SJCRH30 (cell line): ENCODE measurements at regions not wholly inside any gene's neighbourhood (a gene's known extent, or its start where the extent isn't known, plus 50 kb on each side); places are given as distances from the start of the nearest gene placed in this dataset.

Experiments used
- DNase-seq, 2 experiments: peaks; one replicate each; pipeline ENCODE4 v3.0.0-alpha.2; 2015 to 2020
- H3K27ac ChIP-seq: fragments of 250-450 bp; sonication (Bioruptor Pico); 2 replicates; pipeline ENCODE4 v1.5.1; 2020; ENCODE audit warnings: mild to moderate bottlenecking, moderate library complexity
- H3K27me3 ChIP-seq: fragments of 250-450 bp; sonication (Bioruptor Pico); 2 replicates; pipeline ENCODE4 v1.5.1; 2020; ENCODE audit warnings: mild to moderate bottlenecking, moderate library complexity
- H3K36me3 ChIP-seq: fragments of 250-450 bp; sonication (Bioruptor Pico); 2 replicates; pipeline ENCODE4 v1.5.1; 2020; ENCODE audit warnings: mild to moderate bottlenecking, moderate library complexity
- H3K4me1 ChIP-seq: fragments of 250-450 bp; sonication (Bioruptor Pico); 2 replicates; pipeline ENCODE4 v1.5.1; 2020; ENCODE audit warnings: mild to moderate bottlenecking, moderate library complexity
- H3K4me3 ChIP-seq: fragments of 250-450 bp; sonication (Bioruptor Pico); 2 replicates; pipeline ENCODE4 v1.5.1; 2020; ENCODE audit warnings: mild to moderate bottlenecking, moderate library complexity
- H3K9me3 ChIP-seq: fragments of 250-450 bp; sonication (Bioruptor Pico); replicated peaks from 2 replicates; pipeline ENCODE4 v1.5.1; 2020; ENCODE audit warnings: mild to moderate bottlenecking, moderate library complexity

DNA sequence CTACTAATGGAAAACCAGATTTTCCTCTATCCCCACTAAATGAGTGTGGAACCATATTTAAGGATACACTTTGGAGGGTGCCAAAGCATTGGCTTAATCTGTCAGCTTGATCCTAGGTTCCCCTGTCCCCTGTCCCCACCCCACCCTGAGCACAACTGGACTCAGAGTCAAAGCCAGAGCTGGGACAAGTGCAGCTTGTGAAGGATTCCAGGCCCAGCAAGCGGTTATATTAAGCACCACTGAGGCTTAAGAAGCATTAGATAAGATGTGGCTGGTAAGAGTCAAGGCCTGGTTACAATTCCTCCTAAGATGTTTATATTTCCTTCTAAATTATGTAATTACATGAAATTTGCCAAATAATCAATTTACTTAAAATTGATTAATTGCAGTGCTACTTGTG, 350.0 kb upstream of the GATB start:
- DNase-seq, result no peak
- H3K27me3 ChIP-seq, result no peaks in the 10 kb centered on the region
- no peaks in the 10 kb centered on the region for H3K9me3 ChIP-seq
- H3K27ac ChIP-seq, result no peak overlapping the region
- no peak overlapping the region for H3K4me3 ChIP-seq
- H3K36me3 ChIP-seq, result no peaks in the 10 kb centered on the region
- H3K4me1 ChIP-seq, result no peaks in the 10 kb centered on the region

- H3K4me1 ChIP-seq, result no peaks in the 10 kb centered on the region
- no peaks in the 10 kb centered on the region for H3K36me3 ChIP-seq
- H3K27ac ChIP-seq, result no peak overlapping the region
- no peaks in the 10 kb centered on the region for H3K27me3 ChIP-seq
- no peak overlapping the region for H3K4me3 ChIP-seq
- no peak for DNase-seq
- no peaks in the 10 kb centered on the region for H3K9me3 ChIP-seq
These were observed 349.0 kb upstream of the GATB start for GRCh38 chr4:152109531-152110509.

DNA sequence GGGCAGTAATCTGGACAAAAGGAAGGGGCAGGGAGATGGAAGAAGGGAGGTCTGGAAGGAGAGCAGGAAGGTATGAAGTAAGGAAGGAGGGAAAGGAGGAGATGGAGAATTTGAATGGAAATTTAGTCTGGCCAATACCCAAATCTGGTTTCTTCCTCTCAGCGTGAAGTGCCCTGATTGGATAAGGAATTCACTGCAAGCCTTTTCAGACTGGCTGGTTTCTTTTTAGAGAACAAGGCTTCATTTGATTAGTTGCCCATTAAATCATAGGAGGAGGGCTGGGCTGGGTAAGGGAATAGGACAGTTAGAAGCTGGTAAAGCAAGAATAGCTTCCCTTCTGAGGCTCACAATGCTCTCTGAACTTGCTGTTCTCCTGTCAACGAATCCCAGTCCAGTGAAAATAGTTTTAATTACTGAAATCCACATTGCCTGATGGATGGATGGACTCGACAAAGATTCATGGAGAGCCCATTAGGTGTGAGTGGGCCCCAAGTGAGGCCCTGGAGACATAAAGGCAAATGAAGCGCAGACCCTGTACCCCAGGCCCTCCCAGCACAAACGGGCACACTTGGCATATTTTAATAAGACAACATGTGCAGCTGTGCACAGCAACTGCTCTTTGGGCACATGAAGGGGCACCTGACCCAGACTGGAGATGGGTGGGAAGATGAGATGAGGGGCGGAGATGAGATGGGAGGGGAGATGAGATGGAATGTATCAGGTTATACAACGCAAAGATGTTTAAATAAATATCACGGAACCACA, 347.1 kb upstream of the GATB start:
- Histone ChIP-seq H3K9me3 (no peaks in the 10 kb centered on the region), H3K4me3 (no peak overlapping the region), H3K36me3 (no peaks in the 10 kb centered on the region), H3K27me3 (no peaks in the 10 kb centered on the region), H3K27ac (no peak overlapping the region), H3K4me1 (no peaks in the 10 kb centered on the region)
- no peak for DNase-seq

- Histone ChIP-seq H3K4me3 (no peak overlapping the region), H3K27me3 (no peaks in the 10 kb centered on the region), H3K4me1 (no peaks in the 10 kb centered on the region), H3K9me3 (no peaks in the 10 kb centered on the region), H3K27ac (no peak overlapping the region), H3K36me3 (no peaks in the 10 kb centered on the region)
- DNase-seq, result no peak
These were observed 346.0 kb upstream of the GATB start for GRCh38 chr4:152106781-152107321.

GRCh38 chr4:152106113-152106763, 345.4 kb upstream of the GATB start:
- Histone ChIP-seq H3K9me3 (no peaks in the 10 kb centered on the region), H3K27me3 (no peaks in the 10 kb centered on the region), H3K4me1 (no peaks in the 10 kb centered on the region), H3K36me3 (no peaks in the 10 kb centered on the region), H3K27ac (no peak overlapping the region), H3K4me3 (no peak overlapping the region)
- DNase-seq, result peak; percentile 5 to 19

- H3K4me3 ChIP-seq, result no peak overlapping the region
- H3K27ac ChIP-seq, result no peak overlapping the region
- H3K36me3 ChIP-seq, result no peaks in the 10 kb centered on the region
These were observed 344.1 kb upstream of the GATB start for GRCh38 chr4:152104901-152105357.

GRCh38 chr4:152104356-152104755, 343.5 kb upstream of the GATB start:
- Histone ChIP-seq H3K27ac (no peak overlapping the region), H3K27me3 (no peaks in the 10 kb centered on the region), H3K36me3 (no peaks in the 10 kb centered on the region), H3K4me3 (no peak overlapping the region), H3K4me1 (no peaks in the 10 kb centered on the region), H3K9me3 (no peaks in the 10 kb centered on the region)
- no peak for DNase-seq

More at GRCh38 chr4:152104901-152105357, 344.1 kb upstream of the GATB start:
- Histone ChIP-seq H3K9me3 (no peaks in the 10 kb centered on the region), H3K4me1 (no peaks in the 10 kb centered on the region), H3K27me3 (no peaks in the 10 kb centered on the region)
- DNase-seq, result no peak

DNA sequence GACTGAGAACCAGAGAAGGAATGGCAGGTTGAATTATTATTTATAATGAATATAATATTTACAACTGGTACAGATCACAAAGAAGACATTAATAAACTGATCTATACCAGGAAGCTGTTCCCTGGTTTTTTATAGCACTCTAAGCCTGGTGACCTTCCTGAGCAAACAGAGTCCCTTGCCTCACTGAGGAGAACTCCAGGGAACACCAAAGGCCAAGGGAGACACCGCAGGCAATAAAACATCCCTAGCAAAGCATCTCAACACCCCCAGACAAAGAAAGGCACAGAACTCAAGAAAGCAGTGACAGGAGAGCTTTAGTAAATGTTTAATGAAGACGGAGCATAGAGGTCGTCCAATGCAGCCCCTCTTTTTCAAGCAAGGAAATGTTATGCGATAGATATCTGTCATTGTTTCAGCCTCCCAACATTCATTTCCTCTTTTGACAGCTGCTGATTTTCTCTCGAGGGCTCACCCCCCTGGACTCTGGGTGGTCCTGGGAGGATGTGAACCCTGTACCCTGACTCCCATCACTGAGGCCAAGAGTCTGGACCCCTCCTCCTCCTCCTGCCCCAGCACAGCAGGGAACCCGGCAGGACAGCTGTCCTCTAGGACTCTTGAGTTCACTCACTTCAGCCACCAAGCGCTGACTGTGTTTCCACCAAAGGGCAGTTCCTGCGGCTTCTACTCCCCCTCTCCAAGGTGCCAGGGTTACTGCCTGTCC, 342.5 kb upstream of the GATB start:
- H3K9me3 ChIP-seq, result no peaks in the 10 kb centered on the region
- no peak for DNase-seq
- no peak overlapping the region for H3K4me3 ChIP-seq
- no peak overlapping the region for H3K27ac ChIP-seq
- no peaks in the 10 kb centered on the region for H3K4me1 ChIP-seq
- no peaks in the 10 kb centered on the region for H3K27me3 ChIP-seq
- no peaks in the 10 kb centered on the region for H3K36me3 ChIP-seq

GRCh38 chr4:152102436-152103000, 341.7 kb upstream of the GATB start:
- no peak for DNase-seq
- H3K27me3 ChIP-seq, result no peaks in the 10 kb centered on the region
- H3K27ac ChIP-seq, result no peak overlapping the region

DNA sequence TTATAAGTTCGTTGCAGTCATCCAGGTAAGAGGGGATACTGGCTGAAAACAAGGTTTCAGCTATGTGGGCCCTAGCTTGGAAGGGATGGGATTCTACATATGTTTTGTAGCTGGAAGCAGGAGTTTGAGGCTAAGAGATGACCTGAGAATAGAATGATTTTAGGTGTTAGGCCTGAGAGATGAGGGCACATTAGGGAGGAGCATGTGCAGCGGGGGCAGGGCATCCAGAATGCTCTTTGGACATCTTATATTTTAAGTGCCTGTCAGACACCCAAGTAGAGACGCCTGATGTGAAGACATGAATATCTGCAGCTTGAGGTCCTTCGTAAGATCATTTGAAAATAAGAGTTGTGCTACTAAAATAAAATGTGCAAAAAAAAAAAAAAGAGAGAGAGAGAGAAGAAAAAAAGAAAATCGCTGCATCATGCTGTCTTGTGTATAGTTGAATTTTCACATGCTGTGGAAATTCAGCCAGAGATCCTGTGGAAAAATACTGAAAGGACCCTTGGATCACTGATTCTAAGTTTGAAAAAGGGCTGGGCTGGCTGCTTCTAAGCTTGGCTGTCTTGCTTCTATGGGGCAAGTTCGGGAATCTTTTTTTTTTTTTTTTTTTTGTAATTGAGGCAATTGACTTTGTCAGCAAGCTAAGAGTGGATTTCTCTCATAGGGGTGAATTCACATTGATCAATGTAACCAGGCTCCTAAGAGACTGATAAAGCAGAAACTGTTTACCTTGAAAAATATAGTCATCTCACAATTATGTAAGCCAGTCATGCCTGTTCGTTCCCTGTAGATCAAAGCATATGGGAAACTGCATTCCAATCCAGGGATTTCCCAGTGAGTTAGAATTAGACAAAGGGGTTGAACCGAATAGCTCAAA, 341.0 kb upstream of the GATB start:
- no peak for DNase-seq
- H3K36me3 ChIP-seq, result no peaks in the 10 kb centered on the region
- H3K9me3 ChIP-seq, result no peaks in the 10 kb centered on the region
- H3K27me3 ChIP-seq, result no peaks in the 10 kb centered on the region
- H3K27ac ChIP-seq, result no peak overlapping the region
- no peak overlapping the region for H3K4me3 ChIP-seq
- no peaks in the 10 kb centered on the region for H3K4me1 ChIP-seq

More at GRCh38 chr4:152102436-152103000, 341.7 kb upstream of the GATB start:
- no peaks in the 10 kb centered on the region for H3K9me3 ChIP-seq
- no peak overlapping the region for H3K4me3 ChIP-seq
- H3K4me1 ChIP-seq, result no peaks in the 10 kb centered on the region
- H3K36me3 ChIP-seq, result no peaks in the 10 kb centered on the region

DNA sequence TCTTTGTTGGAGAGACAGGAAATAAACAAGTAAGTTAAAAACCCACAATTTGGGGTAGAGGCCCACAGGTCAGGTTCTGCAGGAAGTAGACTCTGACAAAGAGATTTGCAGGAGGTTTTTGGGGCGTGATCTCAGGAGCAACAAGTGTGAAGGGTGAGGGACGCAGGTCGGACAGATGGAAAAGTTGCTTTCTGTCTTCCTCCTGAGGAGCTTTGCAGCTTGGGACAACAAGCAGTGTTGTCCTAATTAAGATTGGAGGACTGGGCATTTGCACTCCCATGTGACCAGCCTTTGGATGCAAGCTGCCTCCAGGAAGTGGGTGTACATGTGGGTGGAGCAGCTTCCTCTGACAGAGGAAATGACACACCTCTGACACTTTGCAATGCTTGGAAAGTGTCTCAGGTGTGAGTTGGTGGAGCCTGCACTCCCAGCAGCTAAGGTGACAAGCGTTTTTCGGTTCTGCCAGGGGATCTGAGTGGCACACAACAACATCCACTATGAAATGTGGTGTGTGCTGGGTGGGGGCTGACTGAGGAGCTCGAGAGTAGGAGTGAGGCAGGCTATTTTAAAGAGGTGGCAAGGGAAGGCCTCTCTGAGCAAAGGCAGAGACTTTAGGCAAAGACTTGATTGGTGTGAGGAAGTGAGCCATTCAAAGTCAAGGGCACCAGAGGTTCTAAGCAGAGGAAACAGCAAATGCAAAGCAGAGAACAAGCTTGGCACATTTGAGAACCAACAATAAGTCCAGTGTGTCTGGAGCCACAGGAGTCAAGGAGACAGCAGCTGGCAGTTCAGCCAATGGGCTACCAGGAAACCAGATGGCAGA, 339.8 kb upstream of the GATB start:
- H3K27ac ChIP-seq, result no peak overlapping the region
- H3K27me3 ChIP-seq, result no peaks in the 10 kb centered on the region
- H3K9me3 ChIP-seq, result no peaks in the 10 kb centered on the region
- H3K4me1 ChIP-seq, result no peaks in the 10 kb centered on the region
- no peak for DNase-seq
- no peaks in the 10 kb centered on the region for H3K36me3 ChIP-seq
- H3K4me3 ChIP-seq, result no peak overlapping the region

GRCh38 chr4:152099981-152100378, 339.2 kb upstream of the GATB start:
- DNase-seq, result no peak
- Histone ChIP-seq H3K9me3 (no peaks in the 10 kb centered on the region), H3K4me3 (no peak overlapping the region), H3K27ac (no peak overlapping the region), H3K4me1 (no peaks in the 10 kb centered on the region), H3K36me3 (no peaks in the 10 kb centered on the region), H3K27me3 (no peaks in the 10 kb centered on the region)
